Endothelial cell of umbilical vein (primary cell): ENCODE measurements at regions not wholly inside any gene's neighbourhood (a gene's known extent, or its start where the extent isn't known, plus 50 kb on each side); places are given as distances from the start of the nearest gene placed in this dataset.

Experiments used
- BruUV-seq: library from RNA; stranded (reverse); fragments of 400-500 nt; replicated peaks from 2 replicates; lab custom pipeline; 2021; lab: Mats Ljungman, UMichigan
- CTCF ChIA-PET: fragments of 300-600, 350-600 bp; sonication (Branson Sonifier 250); formaldehyde crosslinking; loops from one replicate; lab custom pipeline; 2021; ENCODE audit warnings: antibody characterized with exemption, inconsistent platforms; lab: Charles Lee
- POLR2A ChIA-PET: fragments of 300-600, 350-600 bp; sonication (Branson Sonifier 250); formaldehyde crosslinking; loops from one replicate; lab custom pipeline; 2021; ENCODE audit warnings: antibody characterized with exemption, inconsistent platforms; lab: Charles Lee
- DNase-seq: peaks from one replicate; pipeline ENCODE4 v3.0.0-alpha.2; 2011; ENCODE audit warnings: low read depth, low spot score
- FAIRE-seq: peaks from 2 replicates; lab custom pipeline; 2011; peaks lifted over from hg19 to GRCh38; lab: Jason Lieb, UNC
- H2AFZ ChIP-seq: 2 replicates; pipeline ENCODE4 v1.6.0; 2012; ENCODE audit warnings: low read depth, low read length, control low read depth, inconsistent platforms
- H3K27ac ChIP-seq: 2 replicates; pipeline ENCODE4 v1.5.1; 2011; ENCODE audit warnings: low read depth, mild to moderate bottlenecking, control low read depth, low read length, moderate library complexity; ENCODE audit not compliant: insufficient read depth
- H3K27me3 ChIP-seq, 2 experiments: 2 replicates each; pipeline versions ENCODE4 v1.6.0 to v1.6.1; 2011; ENCODE audit warnings: low read length in 2 of 2, mixed read lengths in 1 of 2; ENCODE audit not compliant: control insufficient read depth in 2 of 2, insufficient read depth in 2 of 2
- H3K36me3 ChIP-seq, 2 experiments: 2 replicates in 1 of 2; 3 replicates in 1 of 2; pipeline ENCODE4 v1.5.1; 2011; ENCODE audit warnings: low read length in 2 of 2, mild to moderate bottlenecking in 1 of 2, moderate library complexity in 1 of 2; ENCODE audit not compliant: control insufficient read depth in 2 of 2, insufficient read depth in 2 of 2; ENCODE audit errors: extremely low read depth in 1 of 2
- H3K4me1 ChIP-seq: 3 replicates; pipeline ENCODE4 v1.5.1; 2011; ENCODE audit warnings: mild to moderate bottlenecking, low read length; ENCODE audit not compliant: control insufficient read depth, insufficient read depth; ENCODE audit errors: extremely low read depth
- H3K4me2 ChIP-seq: 2 replicates; pipeline ENCODE4 v1.6.1; 2011; ENCODE audit warnings: low read length, control low read depth, mixed read lengths; ENCODE audit not compliant: insufficient read depth
- H3K4me3 ChIP-seq, 3 experiments: fragments of 200-600 bp in 1 of 3; sonication (generic), shearing (Covaris generic) in 1 of 3; replicated peaks in 1 of 3; 2 replicates each; pipeline ENCODE4 v1.5.1; 2011 to 2016; ENCODE audit warnings: control low read depth in 3 of 3, low read length in 3 of 3, mild to moderate bottlenecking in 2 of 3, inconsistent platforms in 1 of 3, low read depth in 1 of 3, moderate library complexity in 1 of 3; ENCODE audit not compliant: insufficient read depth in 1 of 3
- H3K79me2 ChIP-seq: 2 replicates; pipeline ENCODE4 v1.6.0; 2012; ENCODE audit warnings: low read length, inconsistent platforms; ENCODE audit not compliant: control insufficient read depth, insufficient read depth
- H3K9ac ChIP-seq: replicated peaks from 2 replicates; pipeline ENCODE3; 2011; ENCODE audit warnings: low read length, control low read depth; ENCODE audit not compliant: insufficient read depth; ENCODE audit errors: extremely low read depth
- H3K9me1 ChIP-seq: replicated peaks from 3 replicates; pipeline ENCODE4 v1.6.0; 2011; ENCODE audit warnings: mild to moderate bottlenecking, low read length; ENCODE audit not compliant: control insufficient read depth, insufficient read depth; ENCODE audit errors: extremely low read depth
- H3K9me3 ChIP-seq: replicated peaks from 2 replicates; pipeline ENCODE4 v1.5.1; 2012; ENCODE audit warnings: low read length, inconsistent platforms; ENCODE audit not compliant: control insufficient read depth, insufficient read depth
- H4K20me1 ChIP-seq: replicated peaks from 2 replicates; pipeline ENCODE3; 2011; ENCODE audit warnings: mild to moderate bottlenecking, low read length; ENCODE audit not compliant: control insufficient read depth, insufficient read depth; ENCODE audit errors: extremely low read depth
- POLR2A ChIP-seq: IDR thresholded peaks from 2 replicates; pipeline ENCODE4 v1.6.1; 2012; ENCODE audit warnings: low read depth, mild to moderate bottlenecking, control low read depth, low read length
- POLR2AphosphoS5 ChIP-seq: IDR thresholded peaks from 2 replicates; pipeline ENCODE4 v1.6.1; 2012; ENCODE audit warnings: low read depth, mild to moderate bottlenecking, control low read depth, low read length, moderate library complexity; ENCODE audit not compliant: insufficient read depth
- dilution Hi-C: fragments of 300-500 bp; cut with MboI; formaldehyde crosslinking; loops from one replicate; pipeline ENCODE4 v1.15.0; 2019; ENCODE audit warnings: low sequenced_read_pairs; ENCODE audit not compliant: extremely low pct_ligation_motif_present
- intact Hi-C: fragments of 100-400 bp; cut with micrococcal nuclease; formaldehyde crosslinking; loops from one replicate; pipeline ENCODE4 v1.10.0; 2022

DNA sequence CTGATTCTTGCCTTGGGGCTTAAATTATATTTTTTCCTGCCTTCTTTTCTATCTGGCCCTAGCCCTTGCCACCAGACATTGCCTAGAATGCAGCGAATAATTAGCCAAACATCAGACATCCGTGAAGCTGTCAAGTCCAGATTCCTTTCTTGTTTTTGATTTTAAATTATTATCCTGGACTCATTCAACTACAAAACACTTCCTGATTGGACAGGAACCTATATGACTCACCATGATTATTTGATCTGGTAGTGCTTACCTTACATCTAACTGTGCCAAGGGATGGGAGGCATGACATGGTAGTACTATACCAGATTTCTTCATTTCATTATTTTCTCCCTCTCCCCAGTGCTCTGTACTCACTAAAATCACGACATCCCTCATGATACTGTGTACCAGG is 829.6 kb downstream of the TLR4 start:
- no peaks in the 10 kb centered on the region for H3K9me1 ChIP-seq
- no peaks in the 10 kb centered on the region for H3K36me3 ChIP-seq
- DNase-seq (peak; percentile 82), FAIRE-seq (no peak)
- no peak overlapping the region for H3K9ac ChIP-seq
- no peaks in the 10 kb centered on the region for H3K79me2 ChIP-seq
- no peaks in the 10 kb centered on the region for H4K20me1 ChIP-seq
- ChIA-PET POLR2A (no interaction called here), CTCF (no interaction called here)
- H3K27me3 ChIP-seq, result no peaks in the 10 kb centered on the region
- H3K27ac ChIP-seq, result no peak overlapping the region
- TF ChIP-seq POLR2AphosphoS5, result no peak
- peak overlapping the region; percentile 5 for H3K4me2 ChIP-seq
- intact Hi-C loops (no loop called here), dilution Hi-C loops (no loop called here)
- no TSS peak for BruUV-seq
- H2AFZ ChIP-seq, result no peak overlapping the region
- peaks cover 36% of the 10 kb centered on the region for H3K4me1 ChIP-seq
- no peak overlapping the region for H3K4me3 ChIP-seq
- no peaks in the 10 kb centered on the region for H3K9me3 ChIP-seq

DNA sequence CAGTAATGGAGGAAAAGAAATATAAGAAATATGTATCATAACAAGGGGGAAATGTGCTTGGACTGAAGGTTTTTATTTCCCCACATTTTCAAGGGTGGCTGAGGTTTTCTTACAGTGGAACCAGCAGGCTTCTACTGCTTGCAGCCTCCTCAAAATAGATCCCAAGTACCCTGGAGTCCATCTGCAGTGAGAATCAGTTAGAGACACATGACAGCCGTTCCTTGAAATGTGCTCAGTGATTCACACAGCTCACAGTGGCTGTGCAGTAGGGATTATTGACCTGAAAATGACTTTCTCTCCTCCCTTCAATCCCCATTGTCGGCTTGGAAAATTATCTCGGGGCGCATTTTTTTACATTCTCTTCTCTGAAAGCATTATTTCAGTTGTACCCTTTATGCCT is 832.0 kb downstream of the TLR4 start:
- BruUV-seq, result no TSS peak
- no peaks in the 10 kb centered on the region for H3K9me3 ChIP-seq
- TF ChIP-seq POLR2AphosphoS5 (no peak), POLR2A (no peak)
- no peak overlapping the region for H3K4me3 ChIP-seq
- no peak overlapping the region for H2AFZ ChIP-seq
- FAIRE-seq (no peak), DNase-seq (no peak)
- POLR2A ChIA-PET, result no interaction called here
- H3K9me1 ChIP-seq, result no peaks in the 10 kb centered on the region
- no peaks in the 10 kb centered on the region for H3K79me2 ChIP-seq
- intact Hi-C loops (no loop called here), dilution Hi-C loops (no loop called here)
- CTCF ChIA-PET, result no interaction called here
- no peak overlapping the region for H3K4me2 ChIP-seq
- peaks cover 18% of the 10 kb centered on the region for H3K4me1 ChIP-seq
- H3K9ac ChIP-seq, result no peak overlapping the region
- H4K20me1 ChIP-seq, result no peaks in the 10 kb centered on the region
- H3K36me3 ChIP-seq, result no peaks in the 10 kb centered on the region
- H3K27me3 ChIP-seq, result no peaks in the 10 kb centered on the region
- no peak overlapping the region for H3K27ac ChIP-seq
